WTC11 (cell line): ENCODE measurements at regions not wholly inside any gene's neighbourhood (a gene's known extent, or its start where the extent isn't known, plus 50 kb on each side); places are given as distances from the start of the nearest gene placed in this dataset.

Experiments
- ATAC-seq: fragments of 200-7000 bp; cut with Tn5 transposase; 2 replicates; pipeline ENCODE4 v1.10.0; 2021; ENCODE audit warnings: mild to moderate bottlenecking, moderate library complexity
- CTCF ChIA-PET: fragments of 300-600 bp; sonication (Branson Sonifier 250); formaldehyde crosslinking; loops from one replicate; lab custom pipeline; 2021; ENCODE audit warnings: antibody characterized with exemption; lab: Charles Lee
- POLR2A ChIA-PET: fragments of 350-600 bp; sonication (Branson Sonifier 250); formaldehyde crosslinking; loops from one replicate; lab custom pipeline; 2021; ENCODE audit warnings: antibody characterized with exemption; lab: Charles Lee
- DNase-seq: peaks from one replicate; pipeline ENCODE4 v3.0.0; 2021; ENCODE audit warnings: low spot score
- H3K27ac Mint-ChIP-seq: 2 replicates; pipeline ENCODE4 v1.8.0; 2021; ENCODE audit warnings: mixed read lengths
- H3K27me3 Mint-ChIP-seq: 2 replicates; pipeline ENCODE4 v1.8.0; 2021; ENCODE audit warnings: low read depth, mild to moderate bottlenecking, moderate library complexity, mixed read lengths
- H3K36me3 Mint-ChIP-seq: 2 replicates; pipeline ENCODE4 v1.8.0; 2021; ENCODE audit warnings: mixed read lengths
- H3K4me1 Mint-ChIP-seq: 2 replicates; pipeline ENCODE4 v1.8.0; 2022; ENCODE audit warnings: mixed read lengths
- H3K4me3 Mint-ChIP-seq: 2 replicates; pipeline ENCODE4 v1.8.0; 2021; ENCODE audit warnings: mild to moderate bottlenecking, moderate library complexity, mixed read lengths
- H3K9me3 Mint-ChIP-seq: 2 replicates; pipeline ENCODE4 v1.8.0; 2021; ENCODE audit warnings: mixed read lengths
- AR ChIP-seq: fragments of 250-450 bp; sonication (Bioruptor Pico); IDR thresholded peaks from 2 replicates; pipeline ENCODE4 v1.9.0; 2021; ENCODE audit warnings: mild to moderate bottlenecking
- ATF2 ChIP-seq: sonication (generic); formaldehyde crosslinking; IDR thresholded peaks from 2 replicates; pipeline ENCODE4 v1.8.1; 2022; ENCODE audit warnings: low read depth, missing genetic modification reagents, borderline replicate concordance
- ATF3 ChIP-seq: sonication (generic); formaldehyde crosslinking; conservative IDR thresholded peaks from 2 replicates; pipeline ENCODE4 v1.8.1; 2022; ENCODE audit warnings: mild to moderate bottlenecking, missing genetic modification reagents
- CREB1 ChIP-seq: sonication (generic); formaldehyde crosslinking; IDR thresholded peaks from 2 replicates; pipeline ENCODE4 v1.8.0; 2023; ENCODE audit warnings: mild to moderate bottlenecking, missing genetic modification reagents
- CREM ChIP-seq: sonication (generic); formaldehyde crosslinking; IDR thresholded peaks from 2 replicates; pipeline ENCODE4 v1.8.1; 2022; ENCODE audit warnings: mild to moderate bottlenecking, missing genetic modification reagents, moderate library complexity
- EMX1 ChIP-seq: fragments of 250-450 bp; sonication (Bioruptor Pico); IDR thresholded peaks from 2 replicates; pipeline ENCODE4 v1.8.0; 2021; ENCODE audit warnings: mild to moderate bottlenecking
- FOXJ3 ChIP-seq: sonication (generic); formaldehyde crosslinking; IDR thresholded peaks from 2 replicates; pipeline ENCODE4 v1.9.0; 2021; ENCODE audit warnings: missing genetic modification reagents, mild to moderate bottlenecking, borderline replicate concordance
- FOXK1 ChIP-seq: sonication (generic); formaldehyde crosslinking; IDR thresholded peaks from 2 replicates; pipeline ENCODE4 v1.8.0; 2022; ENCODE audit warnings: mild to moderate bottlenecking, moderate library complexity, missing genetic modification reagents
- GRHL2 ChIP-seq: fragments of 250-450 bp; sonication (Bioruptor Pico); IDR thresholded peaks from 2 replicates; pipeline ENCODE4 v1.8.0; 2022; ENCODE audit warnings: mild to moderate bottlenecking, moderate library complexity; ENCODE audit not compliant: insufficient replicate concordance, severe bottlenecking
- IRF1 ChIP-seq: sonication (generic); formaldehyde crosslinking; IDR thresholded peaks from 2 replicates; pipeline ENCODE4 v1.8.0; 2023; ENCODE audit warnings: missing genetic modification reagents
- NFYB ChIP-seq: sonication (generic); formaldehyde crosslinking; conservative IDR thresholded peaks from 2 replicates; pipeline ENCODE4 v1.8.0; 2022; ENCODE audit warnings: low read depth, missing genetic modification reagents
- PRRX2 ChIP-seq: fragments of 250-450 bp; sonication (Bioruptor Pico); IDR thresholded peaks from 2 replicates; pipeline ENCODE4 v1.8.0; 2021; ENCODE audit warnings: mild to moderate bottlenecking
- TEAD1 ChIP-seq: sonication (generic); formaldehyde crosslinking; IDR thresholded peaks from 2 replicates; pipeline ENCODE4 v1.8.0; 2022; ENCODE audit warnings: mild to moderate bottlenecking, missing genetic modification reagents
- USF2 ChIP-seq: sonication (generic); formaldehyde crosslinking; IDR thresholded peaks from 2 replicates; pipeline ENCODE4 v1.8.1; 2023; ENCODE audit warnings: mild to moderate bottlenecking, missing genetic modification reagents, moderate library complexity
- ZNF281 ChIP-seq: sonication (generic); formaldehyde crosslinking; IDR thresholded peaks from 2 replicates; pipeline ENCODE4 v1.8.0; 2023; ENCODE audit warnings: mild to moderate bottlenecking, missing genetic modification reagents
- ZNF423 ChIP-seq: fragments of 250-450 bp; sonication (Bioruptor Pico); IDR thresholded peaks from 2 replicates; pipeline ENCODE4 v2.1.2; 2022; ENCODE audit warnings: mild to moderate bottlenecking, moderate library complexity
- ZNF425 ChIP-seq: fragments of 250-450 bp; sonication (Bioruptor Pico); conservative IDR thresholded peaks from 2 replicates; pipeline ENCODE4 v1.9.0; 2021; ENCODE audit warnings: mild to moderate bottlenecking

- no peak for ATAC-seq
- ChIA-PET POLR2A (interaction anchor here (0.9 kb wide), 1 partner anchor 30 kb away, joined by 4 read pairs; no protein-coding TSS in a partner anchor), CTCF (no interaction called here)
- no peak for DNase-seq
- Mint-ChIP-seq H3K27ac (no peak overlapping the region), H3K27me3 (peaks cover 4% of the 10 kb centered on the region; the same call in 1 of the 2 replicates), H3K36me3 (no peaks in the 10 kb centered on the region), H3K4me3 (no peak overlapping the region), H3K9me3 (peaks cover 13% of the 10 kb centered on the region), H3K4me1 (peaks cover 29% of the 10 kb centered on the region)
- TF ChIP-seq IRF1 (CRISPR knock-in tag) (no peak), EMX1 (CRISPR knock-in tag) (no peak), NFYB (no peak), FOXJ3 (CRISPR knock-in tag) (no peak), USF2 (no peak), PRRX2 (CRISPR knock-in tag) (no peak), AR (CRISPR knock-in tag) (no peak)
- TF ChIP-seq, all 79 proteins: peak for 0
Measured at GRCh38 chr6:40319124-40319523, 268.0 kb downstream of the LRFN2 start.

GRCh38 chr6:40315060-40315459, 272.1 kb downstream of the LRFN2 start:
- Mint-ChIP-seq H3K4me1 (peaks cover 4% of the 10 kb centered on the region), H3K36me3 (no peaks in the 10 kb centered on the region), H3K27me3 (no peaks in the 10 kb centered on the region; the same call in 1 of the 2 replicates), H3K27ac (no peak overlapping the region), H3K4me3 (no peak overlapping the region), H3K9me3 (peaks cover 13% of the 10 kb centered on the region)
- DNase-seq (no peak), ATAC-seq (no peak)
- POLR2A ChIA-PET: no interaction called here
- CTCF ChIA-PET: interaction anchor here (0.9 to 2.2 kb wide), 3 partner anchors 13 to 29 kb away, joined by 3 to 5 read pairs (median 3); no protein-coding TSS in a partner anchor
- no peak for TF ChIP-seq ZNF281 (CRISPR knock-in tag)
- TF ChIP-seq USF2: no peak
- TF ChIP-seq ATF3 (CRISPR knock-in tag): no peak
- TF ChIP-seq TEAD1 (CRISPR knock-in tag): no peak
- no peak for TF ChIP-seq ATF2 (CRISPR knock-in tag)
- TF ChIP-seq FOXK1: no peak
- no peak for TF ChIP-seq ZNF423 (CRISPR knock-in tag)
- no peak for TF ChIP-seq CREM
- TF ChIP-seq NFYB: no peak
- TF ChIP-seq GRHL2 (CRISPR knock-in tag): no peak
- no peak for TF ChIP-seq ZNF425 (CRISPR knock-in tag)
- TF ChIP-seq CREB1: no peak
